ENCODE measurements at regions not wholly inside any gene's neighbourhood (a gene's known extent, or its start where the extent isn't known, plus 50 kb on each side); places are given as distances from the start of the nearest gene placed in this dataset.
A peak's percentile ranks its signal among the peaks of the same experiment; 100 is the strongest.

DNA sequence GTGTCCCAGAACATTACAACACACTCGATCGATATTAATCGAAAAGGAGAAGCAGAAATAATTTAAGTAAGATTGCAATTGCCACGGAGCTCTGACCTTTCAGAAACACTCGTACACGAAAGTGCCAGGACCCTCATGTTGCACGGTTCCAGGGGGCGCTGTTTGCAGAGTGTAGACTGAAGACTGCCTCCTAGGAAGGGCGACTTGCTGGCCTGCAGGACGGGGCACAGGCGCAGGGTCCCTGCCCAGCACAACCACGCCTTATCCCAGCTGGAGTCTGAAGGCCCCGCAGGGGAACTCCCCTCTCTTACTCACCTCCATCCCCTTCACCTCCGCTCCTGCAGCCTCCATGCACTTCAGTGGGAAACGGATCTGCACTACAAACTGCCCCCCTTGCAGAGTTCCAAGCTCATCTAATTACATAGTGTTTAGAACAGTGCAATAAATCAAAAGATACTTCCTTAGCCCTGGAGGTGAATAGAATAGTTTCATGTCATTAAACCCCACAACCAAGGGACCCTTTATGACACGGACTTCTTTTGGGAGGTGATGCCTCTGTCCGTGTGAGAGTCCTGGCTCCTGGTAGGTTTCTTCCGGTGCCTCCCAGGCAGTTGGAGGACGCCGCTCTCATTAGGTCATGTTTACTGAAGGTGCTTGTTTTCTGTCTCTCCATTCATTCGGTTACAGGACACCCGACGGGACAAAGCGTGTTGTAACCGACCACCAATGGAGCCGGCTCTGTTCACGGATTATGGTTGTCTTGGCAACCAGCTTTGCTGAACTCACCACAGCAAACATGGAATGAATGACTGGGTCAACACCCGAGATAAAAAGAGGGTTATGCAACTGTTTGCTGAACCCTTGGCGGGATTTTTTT lies 262.2 kb downstream of the BAMBI start:
- TF ChIP-seq ZNF626 (tag by site-specific recombination; IDR thresholded peaks at IDR 0.05): no peak
- TF ChIP-seq HOXC10 (CRISPR knock-in tag; IDR thresholded peaks at IDR 0.05): no peak
- peak; percentile 76 for TF ChIP-seq ATF2 (tag by site-specific recombination; IDR thresholded peaks at IDR 0.05; ENCODE audit: low read depth)
- TF ChIP-seq, protein P1, sequence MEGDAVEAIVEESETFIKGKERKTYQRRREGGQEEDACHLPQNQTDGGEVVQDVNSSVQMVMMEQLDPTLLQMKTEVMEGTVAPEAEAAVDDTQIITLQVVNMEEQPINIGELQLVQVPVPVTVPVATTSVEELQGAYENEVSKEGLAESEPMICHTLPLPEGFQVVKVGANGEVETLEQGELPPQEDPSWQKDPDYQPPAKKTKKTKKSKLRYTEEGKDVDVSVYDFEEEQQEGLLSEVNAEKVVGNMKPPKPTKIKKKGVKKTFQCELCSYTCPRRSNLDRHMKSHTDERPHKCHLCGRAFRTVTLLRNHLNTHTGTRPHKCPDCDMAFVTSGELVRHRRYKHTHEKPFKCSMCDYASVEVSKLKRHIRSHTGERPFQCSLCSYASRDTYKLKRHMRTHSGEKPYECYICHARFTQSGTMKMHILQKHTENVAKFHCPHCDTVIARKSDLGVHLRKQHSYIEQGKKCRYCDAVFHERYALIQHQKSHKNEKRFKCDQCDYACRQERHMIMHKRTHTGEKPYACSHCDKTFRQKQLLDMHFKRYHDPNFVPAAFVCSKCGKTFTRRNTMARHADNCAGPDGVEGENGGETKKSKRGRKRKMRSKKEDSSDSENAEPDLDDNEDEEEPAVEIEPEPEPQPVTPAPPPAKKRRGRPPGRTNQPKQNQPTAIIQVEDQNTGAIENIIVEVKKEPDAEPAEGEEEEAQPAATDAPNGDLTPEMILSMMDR (tag by site-specific recombination; IDR thresholded peaks at IDR 0.05): peak; percentile 85
- no peak for TF ChIP-seq KLF7 (tag by site-specific recombination; IDR thresholded peaks at IDR 0.05; ENCODE audit: borderline replicate concordance)
- TF ChIP-seq REST (tag by site-specific recombination; IDR thresholded peaks at IDR 0.05): no peak; the same call in 1 of the 2 replicates
- TF ChIP-seq ZNF830 (tag by site-specific recombination; IDR thresholded peaks at IDR 0.05; ENCODE audit: low read depth): no peak
- TF ChIP-seq ZFP37 (tag by site-specific recombination; IDR thresholded peaks at IDR 0.05): peak; percentile 85
